22Rv1 (cell line): ENCODE measurements at regions not wholly inside any gene's neighbourhood (a gene's known extent, or its start where the extent isn't known, plus 50 kb on each side); places are given as distances from the start of the nearest gene placed in this dataset.

ENCODE experiments used
- CTCF ChIP-seq: fragments of 450-650 bp; IDR thresholded peaks from 2 replicates; pipeline ENCODE4 v1.5.1; 2017; ENCODE audit warnings: mild to moderate bottlenecking
- ZFX ChIP-seq: fragments of 450-650 bp; IDR thresholded peaks from 2 replicates; pipeline ENCODE4 v1.6.1; 2017; ENCODE audit warnings: antibody characterized with exemption, borderline replicate concordance

GRCh38 chr16:79996321-79996720 is 395.8 kb upstream of the MAF start:
- TF ChIP-seq CTCF: no peak
- TF ChIP-seq ZFX: no peak
